IMR-90 (cell line): ENCODE measurements at regions not wholly inside any gene's neighbourhood (a gene's known extent, or its start where the extent isn't known, plus 50 kb on each side); places are given as distances from the start of the nearest gene placed in this dataset.
A peak's percentile ranks its signal among the peaks of the same experiment; 100 is the strongest.

ENCODE experiments used
- ATAC-seq: fragments of 200-7000 bp; cut with Tn5 transposase; 2 replicates; pipeline ENCODE4 v1.9.1; 2020; ENCODE audit warnings: low read depth, mild to moderate bottlenecking, moderate library complexity
- BruUV-seq: library from RNA; stranded (reverse); fragments of 400-500 nt; replicated peaks from 2 replicates; lab custom pipeline; 2021; lab: Mats Ljungman, UMichigan
- CTCF ChIA-PET: fragments of 300-600 bp; formaldehyde crosslinking; extraction: SDS; loops from one replicate; lab custom pipeline; 2021; ENCODE audit warnings: antibody characterized with exemption; lab: Yijun Ruan, JAX
- POLR2A ChIA-PET: fragments of 300-600 bp; sonication (Branson Sonifier 250); formaldehyde crosslinking; loops from one replicate; lab custom pipeline; 2022; ENCODE audit warnings: antibody characterized with exemption; ENCODE audit not compliant: unreplicated experiment; lab: Charles Lee
- DNase-seq: peaks from one replicate; pipeline ENCODE4 v3.0.0; 2013
- H2AFZ ChIP-seq: replicated peaks from 2 replicates; pipeline ENCODE3; 2013; ENCODE audit warnings: low read length, mild to moderate bottlenecking; ENCODE audit not compliant: poor library complexity
- H2AK5ac ChIP-seq: 2 replicates; pipeline ENCODE4 v1.6.1; 2013; ENCODE audit warnings: low read depth, low read length, inconsistent platforms
- H2AK9ac ChIP-seq: replicated peaks from 2 replicates; pipeline ENCODE3; 2013; ENCODE audit warnings: mild to moderate bottlenecking, low read depth, low read length, moderate library complexity; ENCODE audit not compliant: poor library complexity
- H2BK120ac ChIP-seq: 2 replicates; pipeline ENCODE4 v1.6.1; 2013; ENCODE audit warnings: low read depth, low read length, inconsistent platforms
- H2BK15ac ChIP-seq: 3 replicates; pipeline ENCODE4 v1.6.1; 2013; ENCODE audit warnings: low read depth, low read length, inconsistent platforms
- H2BK20ac ChIP-seq: 2 replicates; pipeline ENCODE4 v1.6.1; 2013; ENCODE audit warnings: low read depth, mild to moderate bottlenecking, inconsistent platforms, low read length, moderate library complexity
- H2BK5ac ChIP-seq: 2 replicates; pipeline ENCODE4 v1.6.1; 2013; ENCODE audit warnings: mild to moderate bottlenecking, low read depth, low read length, inconsistent platforms; ENCODE audit not compliant: poor library complexity, severe bottlenecking
- H3K14ac ChIP-seq: replicated peaks from 2 replicates; pipeline ENCODE4 v1.6.1; 2013; ENCODE audit warnings: low read depth, low read length, inconsistent platforms
- H3K18ac ChIP-seq: 2 replicates; pipeline ENCODE4 v1.6.1; 2013; ENCODE audit warnings: low read depth, low read length, control low read depth
- H3K23ac ChIP-seq: 2 replicates; pipeline ENCODE4 v1.6.1; 2013; ENCODE audit warnings: low read depth, low read length, inconsistent platforms
- H3K27ac ChIP-seq: 2 replicates; pipeline ENCODE4 v1.5.1; 2013; ENCODE audit warnings: mild to moderate bottlenecking, control low read depth, low read length; ENCODE audit not compliant: insufficient read depth
- H3K27me3 ChIP-seq: 2 replicates; pipeline ENCODE4 v1.6.1; 2013; ENCODE audit warnings: low read length; ENCODE audit not compliant: control insufficient read depth, insufficient read depth
- H3K36me3 ChIP-seq: 2 replicates; pipeline ENCODE4 v1.6.1; 2013; ENCODE audit warnings: low read length, mixed read lengths; ENCODE audit not compliant: control insufficient read depth, insufficient read depth
- H3K4ac ChIP-seq: 2 replicates; pipeline ENCODE4 v1.6.1; 2013; ENCODE audit warnings: low read depth, low read length, inconsistent platforms
- H3K4me1 ChIP-seq: 2 replicates; pipeline ENCODE4 v1.6.1; 2013; ENCODE audit warnings: low read length, mixed read lengths; ENCODE audit not compliant: control insufficient read depth, insufficient read depth
- H3K4me2 ChIP-seq: 2 replicates; pipeline ENCODE4 v1.6.1; 2013; ENCODE audit warnings: low read depth, mild to moderate bottlenecking, control low read depth, low read length, moderate library complexity
- H3K4me3 ChIP-seq: 2 replicates; pipeline ENCODE4 v1.5.1; 2013; ENCODE audit warnings: low read depth, mild to moderate bottlenecking, control low read depth, low read length, moderate library complexity; ENCODE audit not compliant: insufficient read depth
- H3K56ac ChIP-seq: 2 replicates; pipeline ENCODE4 v1.6.1; 2013; ENCODE audit warnings: low read length, inconsistent platforms; ENCODE audit not compliant: insufficient read depth; ENCODE audit errors: extremely low read depth
- H3K79me1 ChIP-seq, 2 experiments: 2 replicates each; pipeline ENCODE4 v1.6.1; 2013; ENCODE audit warnings: low read length in 2 of 2, inconsistent platforms in 1 of 2, low read depth in 1 of 2
- H3K9ac ChIP-seq: 2 replicates; pipeline ENCODE4 v1.6.1; 2013; ENCODE audit warnings: low read depth, low read length, control low read depth
- H3K9me1 ChIP-seq: 2 replicates; pipeline ENCODE4 v1.6.1; 2013; ENCODE audit warnings: low read length, inconsistent platforms; ENCODE audit not compliant: insufficient read depth
- H3K9me3 ChIP-seq: 2 replicates; pipeline ENCODE4 v1.6.1; 2013; ENCODE audit warnings: low read length; ENCODE audit not compliant: control insufficient read depth, insufficient read depth
- H4K20me1 ChIP-seq: 2 replicates; pipeline ENCODE4 v1.6.1; 2013; ENCODE audit warnings: low read length, inconsistent platforms; ENCODE audit not compliant: insufficient read depth
- H4K5ac ChIP-seq: 2 replicates; pipeline ENCODE4 v1.6.1; 2013; ENCODE audit warnings: mild to moderate bottlenecking, low read depth, low read length, control low read depth
- H4K8ac ChIP-seq, 2 experiments: 2 replicates each; pipeline ENCODE4 v1.6.1; 2013; ENCODE audit warnings: low read depth in 2 of 2, low read length in 2 of 2, control low read depth in 1 of 2, inconsistent platforms in 1 of 2
- H4K91ac ChIP-seq: 2 replicates; pipeline ENCODE4 v1.6.1; 2013; ENCODE audit warnings: low read depth, low read length, inconsistent platforms; ENCODE audit not compliant: insufficient read depth
- BHLHE40 ChIP-seq: fragments of 150-350 bp; IDR thresholded peaks from 2 replicates; pipeline ENCODE4 v1.6.1; 2016; ENCODE audit warnings: mild to moderate bottlenecking, low read depth, low read length
- CEBPB ChIP-seq: IDR thresholded peaks from 2 replicates; pipeline ENCODE4 v1.6.1; 2012; ENCODE audit warnings: low read depth, low read length, improper control_type of control experiment
- CHD1 ChIP-seq: IDR thresholded peaks from 2 replicates; pipeline ENCODE4 v1.6.1; 2012; ENCODE audit warnings: low read depth, low read length, improper control_type of control experiment
- FOS ChIP-seq: fragments of 150-350 bp; IDR thresholded peaks from 2 replicates; pipeline ENCODE4 v1.6.1; 2016; ENCODE audit warnings: low read depth, low read length
- MAFK ChIP-seq: IDR thresholded peaks from 2 replicates; pipeline ENCODE4 v1.6.1; 2012; ENCODE audit warnings: low read depth, low read length, improper control_type of control experiment
- MAZ ChIP-seq: IDR thresholded peaks from 2 replicates; pipeline ENCODE4 v1.6.1; 2012; ENCODE audit warnings: low read depth, mild to moderate bottlenecking, low read length, improper control_type of control experiment, moderate library complexity, borderline replicate concordance
- MXI1 ChIP-seq: IDR thresholded peaks from 2 replicates; pipeline ENCODE4 v1.6.1; 2012; ENCODE audit warnings: low read depth, mild to moderate bottlenecking, low read length, moderate library complexity, borderline replicate concordance
- NFE2L2 ChIP-seq: fragments of 150-350 bp; IDR thresholded peaks from 2 replicates; pipeline ENCODE4 v1.6.1; 2016; ENCODE audit warnings: low read depth, mild to moderate bottlenecking, low read length
- POLR2A ChIP-seq: IDR thresholded peaks from 2 replicates; pipeline ENCODE4 v1.6.1; 2012; ENCODE audit warnings: mild to moderate bottlenecking, low read depth, low read length
- RAD21 ChIP-seq: IDR thresholded peaks from 2 replicates; pipeline ENCODE4 v1.6.1; 2012; ENCODE audit warnings: low read length, improper control_type of control experiment
- RCOR1 ChIP-seq: IDR thresholded peaks from 2 replicates; pipeline ENCODE4 v1.6.1; 2012; ENCODE audit warnings: mild to moderate bottlenecking, low read length, improper control_type of control experiment; ENCODE audit not compliant: insufficient replicate concordance
- RFX5 ChIP-seq: IDR thresholded peaks from 2 replicates; pipeline ENCODE4 v1.8.0; 2012; ENCODE audit warnings: low read depth, mild to moderate bottlenecking, low read length, moderate library complexity
- SMC3 ChIP-seq: fragments of 150-350 bp; IDR thresholded peaks from 2 replicates; pipeline ENCODE4 v1.6.1; 2016; ENCODE audit warnings: low read depth, mild to moderate bottlenecking, antibody characterized with exemption, low read length, moderate library complexity
- WGBS, 2 experiments: methylation state at CpG; one replicate each; pipeline versions ENCODE4 v1.1.5 to v1.1.7; 2013; ENCODE audit warnings: missing lambda C conversion rate in 2 of 2; ENCODE audit not compliant: insufficient read length in 1 of 2; ENCODE audit errors: extremely low coverage in 2 of 2; 5-methylcytosine and 5-hydroxymethylcytosine counted together
- dilution Hi-C: fragments of 300-500 bp; cut with HindIII; formaldehyde crosslinking; loops from one replicate; pipeline ENCODE4 v1.14.3; 2018; ENCODE audit warnings: low sequenced_read_pairs; ENCODE audit not compliant: unreplicated experiment
- in situ Hi-C: fragments of 300-500 bp; cut with MboI; formaldehyde crosslinking; loops from 3 replicates; pipeline ENCODE4 v1.14.3; 2019; ENCODE audit warnings: low sequenced_read_pairs, inconsistent platforms, mixed read lengths
- intact Hi-C: fragments of 100-400 bp; cut with micrococcal nuclease; formaldehyde crosslinking; loops from 2 replicates; pipeline ENCODE4 v1.10.0; 2022
- TF ChIP-seq, protein P1 (sequence below): conservative IDR thresholded peaks from 2 replicates; pipeline ENCODE4 v1.5.1; 2012; ENCODE audit warnings: mild to moderate bottlenecking, low read depth, low read length, improper control_type of control experiment
- TF ChIP-seq, protein P2 (sequence below): fragments of 150-350 bp; IDR thresholded peaks from 2 replicates; pipeline ENCODE4 v1.6.1; 2016; ENCODE audit warnings: low read depth, mild to moderate bottlenecking, low read length, moderate library complexity, borderline replicate concordance

DNA sequence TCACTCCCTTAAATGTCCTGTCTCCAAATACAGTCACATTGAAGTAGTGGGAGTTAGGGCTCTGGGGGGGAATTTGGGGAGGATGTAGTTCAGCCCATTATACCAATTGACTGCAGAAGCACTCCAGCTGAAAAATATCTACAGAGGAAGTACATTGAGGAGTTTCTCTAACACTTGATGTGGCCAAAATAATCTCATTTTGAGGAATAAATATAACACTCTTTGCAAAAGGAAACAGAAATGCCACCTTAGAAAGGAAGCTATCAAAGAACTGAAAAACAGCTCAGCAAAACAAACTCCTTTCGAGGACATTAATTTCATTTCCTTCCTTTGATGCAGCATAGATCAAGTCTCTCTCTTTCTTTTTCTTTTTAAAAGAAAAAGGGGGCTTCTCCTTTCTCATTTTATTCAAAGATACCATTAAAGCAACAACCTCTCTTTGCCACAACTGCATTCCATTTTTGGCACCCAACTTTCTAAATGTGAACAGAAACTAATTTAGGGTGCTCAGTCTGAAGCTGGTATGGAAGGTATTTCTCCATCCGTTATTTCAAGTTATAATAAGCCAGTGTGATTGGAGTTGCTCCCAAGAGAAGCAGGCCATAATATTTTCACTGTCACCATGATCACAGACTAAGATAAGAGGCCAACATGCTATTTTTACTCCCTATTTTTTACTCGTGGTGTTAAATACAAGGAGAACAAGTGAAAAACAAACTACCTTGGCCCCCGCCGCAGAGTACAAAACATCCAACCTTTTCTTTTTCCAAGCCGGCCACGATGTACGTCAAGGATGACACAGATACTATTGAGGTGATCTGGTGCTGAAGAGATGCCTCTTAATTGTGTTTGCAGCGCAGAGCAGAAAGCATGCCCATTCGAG, 230.4 kb upstream of the GATB start:
- peak overlapping the region; percentile 59; the same call in 1 of the 2 replicates for H3K18ac ChIP-seq
- no TSS peak for BruUV-seq
- no peaks in the 10 kb centered on the region for H3K27me3 ChIP-seq
- H3K9ac ChIP-seq: no peak overlapping the region
- H3K14ac ChIP-seq: no peak overlapping the region
- no peak overlapping the region for H4K8ac ChIP-seq
- H3K36me3 ChIP-seq: no peaks in the 10 kb centered on the region
- no peak overlapping the region for H3K56ac ChIP-seq
- no peak overlapping the region for H3K27ac ChIP-seq
- H3K79me1 ChIP-seq: no peaks in the 10 kb centered on the region
- H3K4me3 ChIP-seq: no peak overlapping the region
- H2BK120ac ChIP-seq: peak overlapping the region; percentile 8; the same call in 1 of the 2 replicates
- no peak overlapping the region for H3K23ac ChIP-seq
- in situ Hi-C loops: no loop called here
- no peak overlapping the region for H3K4me2 ChIP-seq
- H4K91ac ChIP-seq: no peak overlapping the region
- POLR2A ChIA-PET: no interaction called here
- H2BK20ac ChIP-seq: peak overlapping the region; percentile 3; the same call in 1 of the 2 replicates
- ATAC-seq (no peak), DNase-seq (no peak)
- no peaks in the 10 kb centered on the region for H3K9me3 ChIP-seq
- H2AK9ac ChIP-seq: no peak overlapping the region
- H3K4me1 ChIP-seq: peaks cover 3% of the 10 kb centered on the region; the same call in 1 of the 2 replicates
- WGBS, 2 experiments: 100% methylated on average over 1 of the region's 10 CpGs; no CpG with 5 or more reads in 1 of the 2 experiments
- H2AFZ ChIP-seq: no peak overlapping the region
- no peak overlapping the region for H4K5ac ChIP-seq
- CTCF ChIA-PET: no interaction called here
- no peaks in the 10 kb centered on the region for H4K20me1 ChIP-seq
- no peak overlapping the region for H2BK5ac ChIP-seq
- dilution Hi-C loops: no loop called here
- intact Hi-C loops: no loop called here
- H3K4ac ChIP-seq: no peak overlapping the region
- H2BK15ac ChIP-seq: no peak overlapping the region
- H2AK5ac ChIP-seq: no peak overlapping the region
- H3K9me1 ChIP-seq: no peaks in the 10 kb centered on the region
- no peak for TF ChIP-seq RCOR1
- no peak for TF ChIP-seq RAD21
- no peak for TF ChIP-seq POLR2A
- TF ChIP-seq MAZ: no peak
- no peak for TF ChIP-seq SMC3
- no peak for TF ChIP-seq BHLHE40
- TF ChIP-seq MAFK: no peak
- TF ChIP-seq NFE2L2: no peak
- TF ChIP-seq CHD1: no peak
- no peak for TF ChIP-seq CEBPB
- TF ChIP-seq FOS: no peak
- TF ChIP-seq, protein P1, sequence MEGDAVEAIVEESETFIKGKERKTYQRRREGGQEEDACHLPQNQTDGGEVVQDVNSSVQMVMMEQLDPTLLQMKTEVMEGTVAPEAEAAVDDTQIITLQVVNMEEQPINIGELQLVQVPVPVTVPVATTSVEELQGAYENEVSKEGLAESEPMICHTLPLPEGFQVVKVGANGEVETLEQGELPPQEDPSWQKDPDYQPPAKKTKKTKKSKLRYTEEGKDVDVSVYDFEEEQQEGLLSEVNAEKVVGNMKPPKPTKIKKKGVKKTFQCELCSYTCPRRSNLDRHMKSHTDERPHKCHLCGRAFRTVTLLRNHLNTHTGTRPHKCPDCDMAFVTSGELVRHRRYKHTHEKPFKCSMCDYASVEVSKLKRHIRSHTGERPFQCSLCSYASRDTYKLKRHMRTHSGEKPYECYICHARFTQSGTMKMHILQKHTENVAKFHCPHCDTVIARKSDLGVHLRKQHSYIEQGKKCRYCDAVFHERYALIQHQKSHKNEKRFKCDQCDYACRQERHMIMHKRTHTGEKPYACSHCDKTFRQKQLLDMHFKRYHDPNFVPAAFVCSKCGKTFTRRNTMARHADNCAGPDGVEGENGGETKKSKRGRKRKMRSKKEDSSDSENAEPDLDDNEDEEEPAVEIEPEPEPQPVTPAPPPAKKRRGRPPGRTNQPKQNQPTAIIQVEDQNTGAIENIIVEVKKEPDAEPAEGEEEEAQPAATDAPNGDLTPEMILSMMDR: no peak
- no peak for TF ChIP-seq MXI1
- TF ChIP-seq, protein P2, sequence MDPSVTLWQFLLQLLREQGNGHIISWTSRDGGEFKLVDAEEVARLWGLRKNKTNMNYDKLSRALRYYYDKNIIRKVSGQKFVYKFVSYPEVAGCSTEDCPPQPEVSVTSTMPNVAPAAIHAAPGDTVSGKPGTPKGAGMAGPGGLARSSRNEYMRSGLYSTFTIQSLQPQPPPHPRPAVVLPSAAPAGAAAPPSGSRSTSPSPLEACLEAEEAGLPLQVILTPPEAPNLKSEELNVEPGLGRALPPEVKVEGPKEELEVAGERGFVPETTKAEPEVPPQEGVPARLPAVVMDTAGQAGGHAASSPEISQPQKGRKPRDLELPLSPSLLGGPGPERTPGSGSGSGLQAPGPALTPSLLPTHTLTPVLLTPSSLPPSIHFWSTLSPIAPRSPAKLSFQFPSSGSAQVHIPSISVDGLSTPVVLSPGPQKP: no peak
- no peak for TF ChIP-seq RFX5
